ENCODE measurements at regions not wholly inside any gene's neighbourhood (a gene's known extent, or its start where the extent isn't known, plus 50 kb on each side); places are given as distances from the start of the nearest gene placed in this dataset.

DNA sequence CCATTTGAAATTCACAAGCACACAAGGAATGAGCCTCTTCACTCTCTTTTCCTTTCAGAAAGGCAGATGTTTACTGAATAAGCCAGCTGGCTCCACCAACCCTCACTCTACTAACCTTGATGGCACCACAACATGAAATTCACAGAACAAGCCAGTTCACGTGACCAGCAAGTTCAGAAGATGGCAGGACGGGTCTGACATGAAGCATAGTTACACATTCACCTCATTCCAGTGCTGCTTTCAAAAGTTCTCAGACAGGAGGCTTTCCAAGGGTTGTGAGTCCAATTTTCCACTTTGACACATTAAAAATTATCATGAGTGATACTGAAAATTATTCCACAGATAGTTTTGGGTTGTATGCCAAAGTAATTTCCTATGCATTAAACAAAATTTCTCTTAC is 74.2 kb upstream of the MBOAT2 start:
- no peak for DNase-seq

DNA sequence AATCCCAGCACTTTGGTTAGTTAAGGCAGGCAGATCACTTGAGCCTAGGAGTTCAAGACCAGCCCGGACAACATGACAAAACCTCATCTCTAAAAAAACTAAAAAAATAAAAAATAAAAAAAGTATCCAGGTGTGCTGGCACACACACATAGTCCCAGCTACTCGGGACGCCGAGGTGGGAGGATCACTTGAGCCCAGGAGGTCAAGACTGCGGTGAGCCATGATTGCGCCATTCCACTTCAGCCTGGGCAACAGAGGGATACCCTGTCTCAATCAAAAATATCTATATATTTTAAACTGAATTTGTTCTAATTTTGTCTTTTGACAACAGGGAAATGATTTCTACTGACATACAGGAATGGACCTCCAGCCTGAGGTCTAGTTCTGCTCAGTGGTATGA is 73.3 kb upstream of the MBOAT2 start:
- DNase-seq = no peak

DNA sequence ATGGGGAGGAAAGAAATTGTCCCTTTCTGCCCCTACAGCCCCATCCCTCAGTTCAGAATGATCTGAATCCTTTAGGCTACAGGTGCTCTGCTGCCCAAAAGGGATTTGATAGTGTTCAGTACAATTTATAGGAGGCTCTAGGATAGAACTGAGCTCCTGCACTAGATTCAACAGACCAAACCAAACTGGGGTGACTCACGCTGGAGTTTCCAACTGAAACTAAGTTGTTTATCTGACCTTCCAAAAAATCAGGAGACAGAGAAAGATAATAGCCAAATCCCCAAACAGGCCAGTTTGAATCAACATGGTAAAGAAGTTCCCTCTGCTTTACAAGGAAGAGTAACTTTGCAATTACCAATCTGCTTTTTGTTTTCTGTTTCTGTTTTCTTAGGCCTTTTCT is 72.7 kb upstream of the MBOAT2 start:
- DNase-seq = no peak

DNA sequence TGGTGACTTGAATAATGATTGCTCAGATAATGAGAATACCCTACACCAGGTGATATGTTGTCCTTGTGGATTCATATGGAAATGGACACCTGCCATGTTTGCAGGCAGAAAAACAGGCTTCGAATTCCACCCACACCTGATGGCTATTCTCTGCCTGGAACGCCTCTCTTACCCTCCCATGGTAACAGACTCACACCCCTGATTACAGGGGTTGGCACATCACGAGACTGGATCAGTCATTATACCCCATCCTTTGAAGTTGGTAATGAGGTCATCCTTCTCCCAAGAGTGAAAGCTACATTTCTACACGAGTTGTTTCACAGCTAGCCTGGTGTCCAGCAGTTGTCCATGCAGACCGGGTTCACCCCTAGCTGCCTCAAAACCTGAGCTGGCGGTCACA is 71.4 kb upstream of the MBOAT2 start:
- DNase-seq = no peak

DNA sequence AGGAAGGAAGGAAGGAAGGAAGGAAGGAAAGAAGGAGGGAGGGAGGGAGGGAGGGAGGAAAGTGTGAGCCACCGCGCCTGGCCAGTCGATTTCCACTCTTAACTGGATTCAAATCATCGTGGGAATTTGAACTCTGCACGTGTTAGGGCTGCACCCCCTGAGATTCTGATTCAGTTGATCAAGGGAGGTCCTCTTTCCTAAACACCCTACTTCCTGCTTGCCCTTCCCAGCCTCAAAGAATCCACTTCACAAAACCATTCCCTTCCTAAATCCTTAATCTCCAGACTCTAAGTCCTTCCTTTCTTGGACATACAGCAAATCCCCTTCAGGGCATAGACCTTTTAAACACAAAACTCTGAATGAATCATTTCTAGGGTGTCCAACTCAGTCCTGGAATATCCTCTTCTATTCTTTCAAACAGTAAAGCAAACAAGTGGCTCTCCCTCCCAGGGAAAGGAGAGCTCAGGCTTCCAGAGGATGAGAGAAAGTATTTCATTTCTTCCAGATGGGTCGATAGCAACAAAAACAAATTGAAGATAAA is 68.2 kb upstream of the MBOAT2 start:
- DNase-seq = no peak

DNA sequence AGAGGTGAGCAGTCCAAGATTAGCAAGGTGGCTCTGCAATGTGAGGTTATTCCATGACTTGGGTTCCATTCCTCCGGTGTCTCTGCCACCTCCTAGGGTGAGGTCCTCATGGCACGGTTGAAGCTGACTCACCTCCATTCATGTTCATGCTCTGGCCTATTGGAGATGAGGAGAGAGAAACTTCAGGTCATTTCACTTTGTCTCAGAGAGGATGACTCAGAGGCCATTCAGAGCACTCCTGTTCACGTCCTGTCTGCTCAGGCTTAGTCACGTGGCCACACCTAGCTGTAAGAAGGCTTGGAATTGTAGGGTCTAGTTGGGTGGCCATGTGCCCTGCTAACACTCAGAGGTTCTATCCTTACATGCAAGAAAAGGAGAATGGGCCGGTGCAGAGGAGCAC is 67.5 kb upstream of the MBOAT2 start:
- DNase-seq = no peak

DNA sequence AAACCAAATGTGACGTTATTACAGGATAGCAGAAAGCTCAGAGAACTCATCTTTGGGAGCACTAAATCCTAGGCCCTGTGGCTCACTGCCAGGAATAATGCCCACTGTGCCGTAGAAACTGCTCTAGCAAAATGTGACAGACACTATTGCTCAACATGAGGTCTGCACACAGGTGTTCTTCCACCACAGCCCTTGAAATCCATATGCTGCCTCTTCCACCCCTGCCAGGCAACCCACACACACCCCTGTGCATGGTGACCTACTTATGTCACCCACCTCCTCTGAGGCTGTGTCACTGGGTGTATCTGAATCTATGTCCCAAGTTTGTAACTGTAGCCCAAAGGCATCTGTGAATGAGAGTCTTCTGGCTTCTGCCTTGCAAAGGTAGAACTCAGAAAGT is 66.1 kb upstream of the MBOAT2 start:
- no peak for DNase-seq

DNA sequence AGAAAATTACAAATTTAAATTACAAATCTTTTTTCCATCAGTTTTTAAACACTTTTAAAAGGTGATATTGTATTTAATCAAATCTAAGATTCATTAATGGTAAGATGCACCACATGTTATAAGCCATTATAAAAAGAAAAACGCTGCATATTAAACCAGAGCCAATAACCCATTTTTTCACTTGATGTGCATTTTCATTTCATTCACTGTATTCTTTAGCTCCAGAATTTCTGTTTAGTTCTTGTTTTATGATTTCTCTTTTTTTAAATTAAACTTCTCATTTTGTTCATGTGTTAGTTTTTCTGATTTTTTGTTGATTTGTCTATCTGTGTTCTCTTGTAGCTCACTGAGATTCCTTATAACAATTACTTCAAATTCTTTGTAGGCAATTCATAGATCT is 62.4 kb upstream of the MBOAT2 start:
- DNase-seq = no peak

DNA sequence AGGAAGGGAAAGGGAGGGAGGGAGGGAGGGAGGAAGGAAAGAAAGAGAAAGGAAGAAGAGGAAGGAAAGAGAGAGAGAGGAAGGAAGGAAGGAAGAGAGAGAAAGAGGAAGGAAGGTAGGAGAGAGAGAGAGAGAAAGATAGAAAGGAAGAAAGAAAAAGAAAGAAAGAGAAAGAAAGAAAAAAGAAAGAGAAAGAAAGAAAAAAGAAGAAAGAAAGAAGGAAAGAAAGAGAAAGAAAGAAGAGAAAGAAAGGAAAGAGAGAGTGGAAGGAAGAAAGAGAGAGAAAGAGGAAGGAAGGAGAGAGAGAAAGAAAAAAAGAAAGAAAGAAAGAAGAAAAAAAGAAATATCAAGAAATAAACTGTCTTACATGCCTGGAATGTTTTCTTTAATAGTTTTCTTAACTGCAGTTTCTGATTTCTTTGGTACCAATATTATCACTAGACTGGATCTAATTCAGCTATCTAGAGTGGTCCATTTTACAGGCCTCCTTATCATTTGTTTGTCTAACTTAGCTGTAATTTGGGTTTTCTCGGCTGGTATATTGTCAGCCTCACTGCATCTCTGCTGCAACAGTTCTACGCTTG is 59.6 kb upstream of the MBOAT2 start:
- DNase-seq = no peak

DNA sequence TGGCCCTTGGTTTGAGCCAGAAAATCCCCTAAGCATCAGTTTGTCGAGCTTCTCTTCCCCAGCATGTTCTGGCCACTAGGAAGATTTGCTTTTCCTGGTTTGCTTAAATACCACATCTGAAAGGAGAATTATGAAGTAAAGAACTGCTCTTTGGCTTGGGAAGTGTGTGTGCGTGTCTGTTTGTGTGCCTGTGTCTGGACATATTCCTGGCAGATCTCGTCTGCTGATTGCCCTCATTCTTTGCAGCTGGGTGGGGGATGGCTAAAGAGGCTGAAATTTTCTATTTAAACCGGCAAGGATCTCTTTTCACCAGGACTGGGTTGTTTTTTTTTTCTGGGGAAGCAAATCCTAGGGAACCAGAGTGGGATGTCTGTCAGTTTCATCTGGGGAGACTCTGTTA is 57.3 kb upstream of the MBOAT2 start:
- DNase-seq = no peak

DNA sequence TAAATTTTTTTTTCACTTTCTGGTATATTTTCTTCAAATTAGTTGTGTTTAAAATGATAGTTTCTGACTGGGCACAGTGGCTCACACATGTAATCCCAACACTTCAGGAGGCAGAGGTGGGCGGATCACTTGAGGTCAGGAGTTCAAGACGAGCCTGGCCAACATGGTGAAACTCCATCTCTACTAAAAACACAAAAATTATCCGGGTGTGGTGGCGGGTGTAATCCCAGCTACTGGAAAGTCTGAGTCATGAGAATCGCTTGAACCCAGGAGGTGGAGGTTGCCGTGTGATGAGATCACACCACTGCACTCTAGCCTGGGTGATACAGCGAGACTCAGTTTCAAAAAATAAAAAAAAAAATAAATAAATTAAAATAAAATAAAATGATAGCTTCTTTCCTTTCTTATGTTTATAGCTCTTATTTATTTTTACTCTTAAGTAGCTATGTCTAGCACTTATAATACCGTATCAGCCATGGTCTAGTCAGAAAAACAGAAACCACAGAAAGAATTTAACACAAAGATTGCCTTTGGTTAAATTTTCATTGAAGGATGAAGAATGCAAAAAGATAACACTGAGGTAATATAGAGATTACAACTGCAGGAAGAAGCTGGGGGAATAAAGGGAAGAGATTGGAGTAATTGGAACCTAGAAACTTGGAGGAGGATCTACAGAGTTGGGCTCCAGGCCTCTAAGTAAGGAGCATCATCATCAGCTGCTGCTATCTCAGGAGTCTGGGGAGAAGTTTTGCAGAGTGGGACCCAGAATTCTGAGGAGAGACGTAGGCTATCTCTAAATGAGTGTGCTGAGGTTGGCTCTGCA is 54.7 kb upstream of the MBOAT2 start:
- DNase-seq = no peak

DNA sequence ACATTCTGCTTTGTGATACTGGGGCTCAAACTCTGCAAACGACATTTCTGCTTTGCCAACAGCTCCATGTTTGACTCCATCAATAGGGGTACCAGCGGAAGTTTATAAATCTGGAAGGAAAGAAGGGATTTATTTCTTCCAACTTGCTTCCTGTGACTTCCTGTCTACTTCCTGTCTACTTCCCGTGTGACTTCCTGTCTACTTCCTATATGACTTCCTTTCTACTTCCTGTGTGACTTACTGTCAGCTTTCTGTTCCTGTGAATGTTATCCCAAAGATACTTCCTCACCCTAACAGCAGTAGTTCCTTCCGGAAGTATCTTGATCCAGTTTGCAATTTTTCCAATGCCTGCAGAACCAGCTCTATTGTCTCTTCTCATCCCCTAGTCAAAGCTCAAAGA is 52.0 kb upstream of the MBOAT2 start:
- no peak for DNase-seq

DNA sequence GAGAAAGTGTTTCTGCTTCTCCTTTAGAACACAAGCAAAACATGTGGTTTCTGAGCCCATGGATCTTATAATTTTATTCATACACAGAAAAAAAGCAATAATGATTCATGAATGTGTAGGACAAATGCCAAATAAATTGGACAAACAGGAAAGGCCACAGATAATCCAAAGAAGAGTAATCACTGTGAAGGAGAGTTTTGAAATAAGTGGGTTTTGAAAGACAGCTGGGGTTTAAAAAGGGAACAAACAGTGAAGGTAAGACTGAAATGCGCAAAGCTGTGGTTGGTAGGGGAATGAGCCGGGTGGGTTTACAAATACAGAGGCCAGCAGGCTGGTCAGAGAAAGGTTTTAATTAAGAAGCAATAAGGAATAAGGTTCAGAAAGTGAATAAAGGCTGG is 50.0 kb upstream of the MBOAT2 start:
- no peak for DNase-seq
